ENCODE measurements at regions not wholly inside any gene's neighbourhood (a gene's known extent, or its start where the extent isn't known, plus 50 kb on each side); places are given as distances from the start of the nearest gene placed in this dataset.

DNA sequence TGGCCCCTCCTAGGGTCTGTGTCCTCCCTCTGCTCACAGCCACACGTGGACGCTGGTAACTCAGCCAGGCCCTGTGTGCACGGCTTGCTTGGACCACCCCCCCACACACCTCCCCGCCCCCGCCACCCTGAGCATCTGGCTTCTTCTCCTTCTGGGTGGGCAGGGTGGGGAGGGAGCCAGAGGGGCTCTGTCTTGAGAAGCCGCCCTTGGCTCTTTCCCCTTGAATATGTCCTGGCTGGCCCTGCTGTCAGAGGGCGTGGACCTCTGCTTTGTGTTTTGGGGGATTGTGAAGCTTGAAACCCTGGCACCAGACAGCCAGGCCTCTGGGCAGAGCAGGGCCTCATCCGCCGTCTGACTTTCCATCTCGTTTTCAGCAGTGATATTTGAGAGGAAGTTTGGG lies 72.1 kb downstream of the GLI2 start:
- no peak for DNase-seq (ENCODE audit: low spot score)
- TF ChIP-seq, protein P1, sequence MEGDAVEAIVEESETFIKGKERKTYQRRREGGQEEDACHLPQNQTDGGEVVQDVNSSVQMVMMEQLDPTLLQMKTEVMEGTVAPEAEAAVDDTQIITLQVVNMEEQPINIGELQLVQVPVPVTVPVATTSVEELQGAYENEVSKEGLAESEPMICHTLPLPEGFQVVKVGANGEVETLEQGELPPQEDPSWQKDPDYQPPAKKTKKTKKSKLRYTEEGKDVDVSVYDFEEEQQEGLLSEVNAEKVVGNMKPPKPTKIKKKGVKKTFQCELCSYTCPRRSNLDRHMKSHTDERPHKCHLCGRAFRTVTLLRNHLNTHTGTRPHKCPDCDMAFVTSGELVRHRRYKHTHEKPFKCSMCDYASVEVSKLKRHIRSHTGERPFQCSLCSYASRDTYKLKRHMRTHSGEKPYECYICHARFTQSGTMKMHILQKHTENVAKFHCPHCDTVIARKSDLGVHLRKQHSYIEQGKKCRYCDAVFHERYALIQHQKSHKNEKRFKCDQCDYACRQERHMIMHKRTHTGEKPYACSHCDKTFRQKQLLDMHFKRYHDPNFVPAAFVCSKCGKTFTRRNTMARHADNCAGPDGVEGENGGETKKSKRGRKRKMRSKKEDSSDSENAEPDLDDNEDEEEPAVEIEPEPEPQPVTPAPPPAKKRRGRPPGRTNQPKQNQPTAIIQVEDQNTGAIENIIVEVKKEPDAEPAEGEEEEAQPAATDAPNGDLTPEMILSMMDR (IDR thresholded peaks at IDR 0.05; ENCODE audit: extremely low read depth, insufficient read depth, missing control alignments) = no peak
- in situ Hi-C loops (cut with MboI; ENCODE audit: low pct_unique_long_range_greater_than_20kb, low sequenced_read_pairs, unreplicated experiment) = no loop called here

DNA sequence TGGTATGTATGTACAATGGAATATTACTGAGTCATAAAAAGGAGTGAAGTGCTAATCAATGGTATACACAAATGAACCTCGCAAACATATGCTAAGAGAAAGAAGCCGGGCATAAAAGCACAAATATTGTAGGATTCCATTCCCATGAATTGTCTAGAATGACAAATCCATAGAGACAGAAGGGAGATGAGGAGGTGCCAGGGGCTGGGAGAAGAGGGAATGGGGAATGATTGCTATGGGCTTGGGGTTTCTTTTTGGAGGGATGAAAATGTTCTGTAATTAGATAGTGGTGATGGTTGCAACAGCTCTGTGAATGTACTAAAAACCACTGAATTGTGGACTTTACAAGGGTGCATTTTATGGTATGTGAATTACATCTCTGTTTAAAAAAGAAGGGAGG lies 73.5 kb downstream of the GLI2 start:
- TF ChIP-seq, protein P1 (IDR thresholded peaks at IDR 0.05; ENCODE audit: extremely low read depth, insufficient read depth, missing control alignments) = no peak
- no peak for DNase-seq (ENCODE audit: low spot score)
- in situ Hi-C loops (cut with MboI; ENCODE audit: low pct_unique_long_range_greater_than_20kb, low sequenced_read_pairs, unreplicated experiment) = no loop called here

DNA sequence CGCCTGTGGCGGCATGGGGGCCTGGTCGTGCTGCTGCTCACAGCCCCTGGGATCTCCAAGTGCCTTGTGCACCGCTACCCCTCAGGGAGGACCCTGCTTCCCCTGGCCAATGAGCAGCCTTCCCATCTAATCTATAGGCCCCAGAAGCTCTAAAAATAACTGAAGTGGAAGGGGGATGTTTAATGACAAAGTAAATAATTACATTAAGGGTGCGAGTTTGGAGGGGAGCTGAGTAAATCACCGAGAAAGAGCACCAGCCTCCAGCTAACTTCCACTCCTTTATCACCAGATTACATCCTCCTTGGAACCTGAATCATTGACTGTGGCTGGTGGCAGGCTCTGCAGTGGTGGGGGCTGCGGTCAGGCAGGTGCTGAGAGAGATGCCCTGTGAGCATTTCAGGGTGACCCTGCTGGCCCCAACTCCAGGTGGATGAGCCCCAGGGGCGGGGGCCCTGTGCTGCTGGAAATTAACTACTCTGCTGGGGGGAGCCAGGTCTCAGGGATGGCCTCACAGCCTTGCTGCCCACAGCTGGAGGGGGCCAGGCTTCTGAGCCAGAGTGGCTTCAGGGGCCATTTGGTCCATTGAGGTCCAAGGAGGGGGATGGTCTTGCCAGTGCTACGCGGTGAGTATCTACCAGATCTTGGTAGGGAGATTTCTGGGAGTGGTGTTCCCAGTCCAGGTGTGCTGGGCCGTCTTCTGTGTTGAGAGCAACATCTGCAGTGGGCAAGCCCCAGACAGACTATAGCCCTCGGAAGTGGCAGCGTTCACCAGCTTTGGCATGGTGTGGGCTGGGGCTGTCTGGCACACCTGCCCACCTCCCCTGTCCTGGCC lies 74.2 kb downstream of the GLI2 start:
- TF ChIP-seq, protein P1 (IDR thresholded peaks at IDR 0.05; ENCODE audit: extremely low read depth, insufficient read depth, missing control alignments) = no peak
- DNase-seq (ENCODE audit: low spot score) = no peak
- in situ Hi-C loops (cut with MboI; ENCODE audit: low pct_unique_long_range_greater_than_20kb, low sequenced_read_pairs, unreplicated experiment) = no loop called here

DNA sequence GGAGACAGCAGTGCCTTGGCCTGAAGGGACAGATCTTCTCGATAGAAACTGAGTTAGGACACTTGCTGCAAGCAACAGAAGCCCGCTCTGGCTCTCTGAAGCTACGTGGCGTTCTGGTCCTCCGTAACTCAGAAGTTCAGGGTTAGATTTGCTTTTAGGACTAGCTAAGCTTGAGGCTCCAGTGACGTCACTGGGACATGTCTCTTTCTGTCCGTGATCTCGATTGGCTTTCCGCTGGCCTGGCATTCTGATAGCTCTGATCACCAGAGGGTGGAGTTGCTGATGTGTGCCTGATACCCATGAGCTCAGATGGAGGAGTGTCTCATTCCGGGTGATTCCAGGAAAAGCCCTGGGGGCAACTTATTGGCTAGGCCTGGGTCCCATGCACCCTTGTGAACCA lies 75.0 kb downstream of the GLI2 start:
- in situ Hi-C loops (cut with MboI; ENCODE audit: low pct_unique_long_range_greater_than_20kb, low sequenced_read_pairs, unreplicated experiment) = no loop called here
- TF ChIP-seq, protein P1 (IDR thresholded peaks at IDR 0.05; ENCODE audit: extremely low read depth, insufficient read depth, missing control alignments) = no peak

DNA sequence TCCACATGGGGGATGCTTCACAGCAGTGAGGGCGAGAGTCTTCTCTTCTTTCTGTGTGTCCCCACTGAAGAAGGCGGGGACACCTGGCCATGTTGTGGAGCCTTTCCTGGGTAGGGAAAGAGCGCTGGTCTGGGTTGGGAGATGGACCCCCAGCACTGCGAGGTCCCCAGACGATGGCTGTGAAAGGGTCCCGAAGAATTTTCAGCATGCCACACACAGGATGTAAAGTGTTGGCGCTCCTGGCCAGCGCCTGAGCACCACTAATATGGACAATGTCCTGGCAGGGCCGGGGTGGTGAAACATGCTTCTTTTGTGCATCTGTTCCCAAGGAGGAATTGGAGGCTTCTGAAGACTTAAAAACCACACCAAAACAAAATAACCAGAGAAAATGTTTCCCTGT lies 77.2 kb downstream of the GLI2 start:
- no peak for DNase-seq (ENCODE audit: low spot score)
- TF ChIP-seq, protein P1 (IDR thresholded peaks at IDR 0.05; ENCODE audit: extremely low read depth, insufficient read depth, missing control alignments) = no peak
- in situ Hi-C loops (cut with MboI; ENCODE audit: low pct_unique_long_range_greater_than_20kb, low sequenced_read_pairs, unreplicated experiment) = no loop called here

More for the DNA sequence above, 75.0 kb downstream of the GLI2 start:
- no peak for DNase-seq (ENCODE audit: low spot score)

DNA sequence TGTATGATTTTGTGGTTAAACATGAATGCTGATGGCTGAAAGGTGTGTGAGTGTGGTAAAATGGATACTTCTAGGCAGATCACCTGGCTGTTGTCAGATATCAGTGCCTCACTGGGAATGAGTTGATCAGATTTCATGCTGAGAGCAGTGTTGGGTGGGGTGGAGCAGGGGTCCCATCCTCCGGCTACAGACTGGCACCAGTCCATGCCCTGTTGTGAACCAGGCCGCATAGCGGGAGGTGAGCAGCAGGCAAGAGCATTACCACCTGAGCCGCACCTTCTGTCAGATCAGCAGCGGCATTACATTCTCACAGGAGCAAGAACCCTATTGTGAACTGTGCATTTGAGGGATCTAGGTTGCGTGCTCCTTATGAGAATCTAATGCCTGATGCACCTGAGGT lies 78.7 kb downstream of the GLI2 start:
- in situ Hi-C loops (cut with MboI; ENCODE audit: low pct_unique_long_range_greater_than_20kb, low sequenced_read_pairs, unreplicated experiment) = no loop called here
- TF ChIP-seq, protein P1 (IDR thresholded peaks at IDR 0.05; ENCODE audit: extremely low read depth, insufficient read depth, missing control alignments) = no peak
- no peak for DNase-seq (ENCODE audit: low spot score)
